ENCODE measurements at regions not wholly inside any gene's neighbourhood (a gene's known extent, or its start where the extent isn't known, plus 50 kb on each side); places are given as distances from the start of the nearest gene placed in this dataset.

DNA sequence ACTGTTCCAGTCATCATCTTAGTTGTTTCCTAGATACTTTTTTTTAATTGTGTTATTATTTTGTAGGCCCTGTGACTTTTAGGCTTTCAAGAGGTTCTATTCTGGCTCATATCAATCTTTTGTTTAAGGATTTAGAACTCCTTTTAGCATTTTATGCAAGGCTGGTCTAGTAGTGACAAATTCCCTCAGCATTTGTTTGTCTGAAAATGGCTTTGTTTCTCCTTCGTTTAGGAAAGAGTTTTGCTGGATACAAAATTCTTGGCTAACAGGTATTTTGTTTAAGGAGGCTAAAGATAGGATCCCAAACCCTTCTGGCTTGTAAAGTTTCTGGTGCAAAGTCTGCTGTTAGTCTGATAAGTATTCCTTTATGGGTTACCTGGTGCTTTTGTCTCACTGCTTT lies 116.6 kb upstream of the SLC66A3 start:
- no peak for DNase-seq (ENCODE audit: low read depth in 4 of 4, low spot score in 2 of 4)

DNA sequence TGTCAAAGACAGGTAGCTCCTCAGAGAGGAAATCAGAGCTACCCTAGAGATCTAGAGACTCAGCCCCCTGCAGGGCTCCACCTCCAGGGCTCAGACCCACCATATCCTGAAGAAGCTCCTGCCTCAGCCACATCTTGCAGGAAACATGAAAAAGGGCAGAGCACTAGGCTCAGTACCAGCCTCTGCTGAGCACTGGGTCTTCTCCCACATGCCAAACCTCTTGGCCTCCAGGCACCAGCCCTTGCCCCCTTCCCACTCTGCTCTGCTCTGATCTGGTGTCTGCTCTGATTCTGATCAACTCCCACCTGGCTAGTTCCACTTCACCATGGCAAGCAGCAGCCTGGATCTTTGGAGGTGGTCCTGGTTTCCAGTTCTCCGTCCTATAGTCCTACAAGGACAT lies 114.3 kb upstream of the SLC66A3 start:
- DNase-seq (ENCODE audit: low read depth in 4 of 4, low spot score in 2 of 4) = no peak

DNA sequence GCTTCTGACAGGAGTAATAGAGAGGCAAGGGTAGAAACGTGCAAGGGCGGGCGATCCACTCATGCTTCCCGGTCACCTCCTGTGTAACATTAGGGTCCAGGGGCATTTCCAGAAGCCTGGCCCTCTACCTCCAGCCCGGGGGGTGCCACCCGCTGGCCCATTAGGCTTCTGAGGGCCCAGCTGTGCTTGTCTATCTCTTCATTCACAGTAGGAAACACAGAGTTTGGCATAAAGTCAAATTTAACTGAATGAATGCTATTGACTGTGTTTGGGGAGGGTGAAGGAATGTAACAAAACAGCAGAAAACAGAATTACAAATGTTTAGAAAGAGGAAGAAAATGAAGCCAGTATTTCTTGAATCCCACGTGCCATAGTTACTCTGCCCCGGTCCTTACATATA lies 112.4 kb upstream of the SLC66A3 start:
- no peak for DNase-seq (ENCODE audit: low read depth in 4 of 4, low spot score in 2 of 4)

DNA sequence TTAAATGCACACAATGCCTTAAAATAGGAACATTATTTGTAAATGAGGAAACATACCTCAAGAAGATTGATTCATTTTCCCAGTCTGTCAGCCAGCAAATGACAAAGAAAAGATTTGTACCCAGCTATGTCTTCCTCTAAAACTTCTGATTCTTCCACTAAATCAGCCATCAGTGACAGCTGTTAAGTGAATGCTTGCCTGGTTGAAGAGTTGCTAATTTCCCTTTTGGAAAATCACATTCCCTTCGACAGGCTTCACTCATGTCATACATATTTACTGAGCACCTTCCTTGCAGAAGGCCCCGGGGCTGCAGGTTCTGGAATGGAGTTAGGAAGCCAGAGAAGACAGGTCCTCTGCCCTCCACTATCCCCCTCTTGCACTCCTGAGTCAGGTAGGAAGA lies 112.0 kb upstream of the SLC66A3 start:
- DNase-seq (ENCODE audit: low read depth in 4 of 4, low spot score in 2 of 4) = no peak

DNA sequence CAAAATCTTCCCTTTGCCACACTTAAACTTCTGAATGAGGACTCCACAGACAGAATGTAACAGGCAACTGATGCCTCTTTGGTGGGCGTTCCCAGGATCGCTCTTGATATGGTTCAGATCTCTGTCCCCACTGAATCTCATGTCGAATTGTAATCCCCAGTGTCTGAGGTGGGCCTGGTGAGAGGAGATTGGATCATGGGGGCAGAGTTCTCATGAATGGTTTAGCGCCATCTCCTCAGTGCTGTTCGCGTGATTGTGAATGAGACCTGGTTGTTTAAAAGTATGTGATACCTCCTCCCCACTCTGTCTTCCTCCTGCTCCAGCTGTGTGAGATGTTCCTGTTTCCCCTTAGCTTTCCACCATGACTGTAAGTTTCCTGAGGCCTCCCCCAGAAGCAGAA lies 111.1 kb upstream of the SLC66A3 start:
- DNase-seq (ENCODE audit: low read depth in 4 of 4, low spot score in 2 of 4) = no peak

DNA sequence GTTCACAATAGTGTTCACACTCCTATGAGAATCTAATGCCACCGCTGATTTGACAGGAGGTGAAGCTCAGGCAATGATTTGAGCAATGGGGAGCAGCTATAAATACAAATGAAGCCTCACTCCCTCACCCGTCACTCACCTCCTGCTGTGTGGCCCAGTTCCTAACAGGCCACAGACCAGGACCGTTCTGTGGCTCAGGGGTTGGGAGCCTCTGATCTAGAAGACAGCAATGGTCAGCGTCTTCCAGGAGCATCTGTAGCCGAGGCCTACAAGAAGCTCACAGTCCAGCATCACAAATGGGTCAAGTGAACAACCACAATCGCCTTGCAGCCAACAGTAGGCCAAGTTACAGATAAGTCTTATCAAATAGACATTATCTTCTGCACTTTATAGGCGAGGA lies 110.0 kb upstream of the SLC66A3 start:
- no peak for DNase-seq (ENCODE audit: low read depth in 4 of 4, low spot score in 2 of 4)

DNA sequence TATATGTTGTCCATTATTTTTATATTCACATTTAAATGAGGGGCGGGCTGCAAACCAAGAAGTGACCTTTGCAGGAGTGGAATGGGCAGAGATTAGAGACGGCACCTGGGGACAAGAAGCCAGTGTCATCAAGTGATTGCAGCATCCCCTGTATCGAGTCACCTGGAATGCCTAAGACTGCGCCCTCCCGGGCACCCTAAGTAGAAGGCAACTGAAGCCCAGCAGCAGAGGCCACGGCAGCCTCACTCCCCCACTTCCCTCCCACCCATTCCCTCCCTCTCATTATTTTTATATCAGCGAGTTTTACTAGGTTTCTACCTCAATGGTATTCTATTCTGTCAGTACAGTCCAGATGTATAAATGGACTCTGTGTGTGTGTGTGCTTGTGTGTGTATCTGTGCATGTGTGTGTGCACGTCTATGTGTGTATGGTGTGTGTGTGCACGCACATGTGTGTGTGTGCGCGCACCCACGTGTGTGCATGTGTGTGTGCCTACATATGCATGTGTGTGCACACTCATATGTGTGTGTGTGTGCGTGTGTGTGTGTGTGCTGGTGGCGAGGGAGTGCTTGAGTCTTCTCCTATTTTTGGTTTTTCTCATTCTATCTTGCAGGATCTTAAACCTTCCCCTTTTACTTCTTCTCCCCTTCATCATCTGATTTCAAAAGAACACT lies 106.8 kb upstream of the SLC66A3 start:
- no peak for DNase-seq (ENCODE audit: low read depth in 4 of 4, low spot score in 2 of 4)

DNA sequence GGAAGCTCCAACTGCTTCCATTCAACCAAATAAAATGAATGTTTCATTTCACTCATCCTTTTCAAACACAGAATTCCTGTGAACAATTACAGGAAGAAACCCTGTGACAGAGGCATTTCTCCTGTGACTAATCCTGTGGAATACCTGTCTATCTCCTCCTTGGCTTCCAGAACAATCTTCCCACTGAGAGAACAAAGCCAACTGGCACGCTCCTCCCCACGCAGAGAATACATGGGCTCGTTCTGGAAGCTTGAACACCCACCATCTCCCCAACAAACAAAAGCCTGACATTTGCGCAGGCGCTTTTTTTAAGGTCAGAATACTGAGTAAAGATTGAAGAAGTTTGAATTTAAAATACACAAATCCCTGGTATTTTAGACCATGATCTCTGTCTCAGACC lies 104.7 kb upstream of the SLC66A3 start:
- DNase-seq (ENCODE audit: low read depth in 4 of 4, low spot score in 2 of 4) = no peak

DNA sequence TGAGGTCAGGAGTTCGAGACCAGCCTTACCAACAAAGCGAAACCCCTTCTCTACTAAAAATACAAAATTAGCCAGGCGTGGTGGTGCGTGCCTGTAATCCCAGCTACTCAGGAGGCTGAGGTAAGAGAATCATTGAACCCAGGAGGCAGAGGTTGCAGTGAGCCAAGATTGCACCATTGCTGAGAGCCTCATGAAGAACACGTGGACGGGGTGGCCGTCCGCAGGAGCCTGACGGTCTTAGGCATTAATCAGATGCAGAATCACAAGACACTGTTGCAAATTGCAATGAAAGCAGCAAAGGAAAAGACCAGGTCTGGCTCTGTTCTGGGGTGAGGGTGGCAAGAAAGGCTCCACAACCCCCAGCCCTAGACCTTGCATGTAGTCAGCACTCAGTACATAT lies 104.0 kb upstream of the SLC66A3 start:
- DNase-seq (ENCODE audit: low read depth in 4 of 4, low spot score in 2 of 4) = no peak

DNA sequence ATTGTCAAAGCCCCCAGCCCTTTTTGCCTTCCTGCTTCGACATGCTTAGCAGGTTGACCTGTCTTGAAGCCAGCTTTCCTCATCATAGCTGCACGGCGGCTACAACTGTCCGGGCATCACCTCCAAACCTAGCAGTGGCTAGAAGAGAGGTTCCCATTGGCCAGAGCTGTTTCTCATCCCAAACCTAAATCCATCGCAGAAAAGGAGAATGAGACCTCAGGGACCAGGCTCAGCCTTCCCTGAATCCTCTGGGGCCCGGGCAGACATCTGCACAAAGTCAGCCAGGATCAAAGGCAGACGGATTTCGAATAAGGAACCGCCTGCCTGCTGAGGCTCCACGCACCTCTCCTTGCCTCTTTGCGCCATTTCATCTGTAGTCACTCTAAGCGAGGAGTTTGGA lies 101.7 kb upstream of the SLC66A3 start:
- no peak for DNase-seq (ENCODE audit: low read depth in 4 of 4, low spot score in 2 of 4)

DNA sequence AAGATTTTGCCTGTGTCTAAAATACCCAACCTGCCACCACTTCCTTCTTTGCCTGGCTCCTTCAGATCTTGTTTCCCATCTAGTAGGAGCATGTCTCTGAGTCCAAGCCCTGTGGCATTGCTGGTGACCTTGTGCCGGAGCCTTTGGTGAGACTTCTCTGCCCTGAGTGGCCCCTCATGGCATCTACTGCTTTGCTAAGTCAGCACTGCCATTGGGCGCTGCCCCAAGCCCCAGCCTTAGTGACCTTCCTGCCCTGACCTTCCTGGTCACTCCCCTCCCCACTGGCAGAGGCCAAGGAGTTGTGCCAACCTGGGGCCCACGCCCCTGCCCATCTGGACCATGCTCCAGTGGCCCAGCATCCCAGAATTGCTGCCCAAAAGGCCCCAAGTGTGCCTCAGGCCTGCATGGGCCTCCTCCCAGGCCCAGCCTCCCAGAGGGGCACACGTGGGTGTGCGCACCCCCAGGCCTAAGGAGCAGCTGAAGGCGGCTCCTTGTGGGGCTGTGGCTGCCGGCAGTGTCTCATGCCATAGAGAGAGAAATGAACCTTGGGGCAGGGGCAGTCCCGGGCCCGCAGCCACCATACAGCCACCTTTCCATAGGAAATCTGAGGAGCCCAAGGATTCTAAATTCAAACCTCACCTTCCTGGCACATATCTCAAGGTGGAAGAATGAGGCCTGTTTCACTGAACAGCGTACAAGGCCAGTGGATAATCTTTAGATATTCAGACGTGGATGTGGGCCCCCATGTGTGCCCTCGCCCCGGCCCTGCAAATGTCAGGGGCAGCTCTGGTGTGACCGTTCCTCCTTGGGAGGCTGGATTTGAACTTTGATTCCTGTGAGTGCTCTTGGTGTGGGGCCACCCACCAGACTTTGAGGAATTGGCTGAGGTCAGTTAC lies 100.2 kb upstream of the SLC66A3 start:
- no peak for DNase-seq (ENCODE audit: low read depth in 4 of 4, low spot score in 2 of 4)

DNA sequence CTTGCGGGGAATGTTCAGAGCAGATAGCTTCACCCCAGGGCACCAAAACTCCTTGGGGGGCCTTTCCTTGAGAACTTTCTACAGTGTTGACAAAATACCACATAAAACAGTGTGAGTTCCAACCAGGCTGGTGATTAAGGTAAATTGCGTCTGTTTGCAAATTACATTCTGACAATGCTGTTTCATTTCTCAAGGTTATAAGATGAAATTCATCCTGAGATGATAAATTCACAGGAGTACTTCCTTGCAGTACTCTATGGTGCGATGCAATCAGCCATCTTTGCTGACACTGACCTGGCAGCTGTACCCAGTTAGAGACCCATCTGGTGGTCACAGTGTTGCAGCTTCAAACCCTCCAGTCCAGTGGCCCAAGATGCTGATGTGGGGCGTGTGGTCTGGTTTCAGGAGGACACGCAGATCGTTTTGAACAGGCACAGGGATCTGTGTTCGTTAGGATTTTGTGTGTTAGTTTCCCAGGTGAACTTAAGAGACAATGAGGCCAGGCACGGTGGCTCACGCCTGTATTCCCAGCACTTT lies 99.5 kb upstream of the SLC66A3 start:
- no peak for DNase-seq (ENCODE audit: low read depth in 4 of 4, low spot score in 2 of 4)

DNA sequence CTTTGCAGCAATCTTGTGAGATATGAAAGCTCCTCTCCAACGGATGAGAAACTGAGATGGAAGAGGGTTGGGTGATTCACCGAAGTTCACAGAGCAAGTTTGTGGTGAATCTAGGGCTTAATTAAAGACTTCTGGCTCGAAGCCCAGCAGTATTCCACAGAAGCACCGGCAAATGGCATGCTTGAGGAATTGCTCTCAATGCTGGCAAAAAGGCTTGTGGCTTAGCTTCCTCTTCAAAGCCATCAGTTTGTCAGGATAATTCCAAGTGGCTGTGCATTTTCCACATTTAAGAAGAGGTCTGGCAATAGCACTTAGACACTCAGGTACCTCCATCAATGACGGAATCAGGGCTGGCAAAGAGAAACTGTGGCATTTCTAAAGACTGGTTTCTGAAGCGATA lies 98.7 kb upstream of the SLC66A3 start:
- no peak for DNase-seq (ENCODE audit: low read depth in 4 of 4, low spot score in 2 of 4)

DNA sequence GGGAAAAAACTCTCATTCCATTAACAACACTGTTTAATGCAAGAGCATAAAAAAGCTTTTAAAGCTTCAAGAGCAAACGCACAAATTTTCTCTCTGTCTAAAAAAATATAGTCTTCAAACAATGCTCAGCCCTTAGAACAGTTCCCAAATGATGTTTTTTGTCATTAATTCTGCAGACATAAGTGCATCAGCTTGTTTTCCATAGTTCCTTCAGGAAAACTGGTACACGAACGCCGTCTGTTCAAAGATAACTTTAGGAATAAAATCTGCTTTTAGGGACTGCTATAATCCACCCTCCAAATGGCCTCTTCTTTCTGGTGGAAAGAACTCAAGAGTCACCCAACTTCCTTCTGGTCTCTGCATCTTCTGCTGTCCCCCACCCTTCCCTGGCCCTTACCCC lies 98.2 kb upstream of the SLC66A3 start:
- no peak for DNase-seq (ENCODE audit: low read depth in 4 of 4, low spot score in 2 of 4)

DNA sequence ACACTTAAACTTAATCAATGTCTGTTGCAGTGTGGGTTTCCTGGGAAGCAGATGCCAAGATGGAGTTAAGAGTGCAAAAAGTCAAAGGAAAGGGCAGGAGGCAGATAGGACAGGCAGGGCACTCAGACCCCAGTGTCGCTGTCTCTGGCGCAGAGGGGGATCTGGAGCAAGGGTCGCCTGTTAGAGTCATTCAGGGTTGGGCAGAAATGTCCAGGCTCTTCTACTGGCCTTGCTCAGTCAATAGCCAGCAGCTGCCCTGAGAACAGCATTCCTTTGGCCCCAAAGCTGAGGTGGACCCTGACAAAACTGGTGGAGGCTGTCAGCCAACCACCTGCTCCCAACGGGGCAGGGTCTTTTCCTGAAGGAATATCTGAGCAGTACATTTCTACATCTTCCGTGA lies 97.1 kb upstream of the SLC66A3 start:
- DNase-seq (ENCODE audit: low read depth in 4 of 4, low spot score in 2 of 4) = no peak

DNA sequence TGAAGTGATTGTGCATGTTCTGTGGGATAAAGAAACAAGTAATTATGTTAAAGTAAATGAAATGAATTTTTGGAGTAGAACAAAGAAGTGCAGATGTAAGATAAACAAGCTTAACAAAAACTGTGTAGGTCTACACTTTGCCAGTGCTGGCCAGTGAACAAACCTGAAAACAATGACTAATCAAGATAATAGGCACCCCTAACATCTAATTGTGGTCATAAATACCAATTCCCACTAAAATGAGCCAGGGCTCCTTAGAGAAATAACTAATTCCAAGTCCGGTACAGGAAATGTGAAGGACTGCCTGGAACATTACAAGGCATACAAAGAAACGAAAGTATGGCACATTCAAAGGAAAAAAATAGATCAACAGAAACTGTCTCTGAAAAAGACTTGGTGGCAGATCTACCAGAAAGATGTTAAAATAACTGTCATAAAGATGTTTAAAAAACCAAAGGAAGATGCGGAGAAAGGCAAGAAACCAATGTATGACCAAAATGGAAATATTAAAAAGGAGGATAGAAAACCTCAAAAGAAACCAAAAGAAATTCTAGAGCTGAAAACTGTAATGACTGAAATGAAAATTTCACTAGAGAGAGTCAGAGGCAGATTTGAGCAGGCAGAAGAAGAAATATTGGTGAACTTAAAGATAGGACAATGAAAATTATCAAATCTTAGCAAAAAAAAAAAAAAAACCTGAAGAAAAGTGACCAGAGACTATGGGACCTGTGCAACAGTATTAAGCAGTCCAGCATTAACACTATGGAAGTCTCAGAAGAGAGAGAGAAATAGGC lies 94.7 kb upstream of the SLC66A3 start:
- no peak for DNase-seq (ENCODE audit: low read depth in 4 of 4, low spot score in 2 of 4)

DNA sequence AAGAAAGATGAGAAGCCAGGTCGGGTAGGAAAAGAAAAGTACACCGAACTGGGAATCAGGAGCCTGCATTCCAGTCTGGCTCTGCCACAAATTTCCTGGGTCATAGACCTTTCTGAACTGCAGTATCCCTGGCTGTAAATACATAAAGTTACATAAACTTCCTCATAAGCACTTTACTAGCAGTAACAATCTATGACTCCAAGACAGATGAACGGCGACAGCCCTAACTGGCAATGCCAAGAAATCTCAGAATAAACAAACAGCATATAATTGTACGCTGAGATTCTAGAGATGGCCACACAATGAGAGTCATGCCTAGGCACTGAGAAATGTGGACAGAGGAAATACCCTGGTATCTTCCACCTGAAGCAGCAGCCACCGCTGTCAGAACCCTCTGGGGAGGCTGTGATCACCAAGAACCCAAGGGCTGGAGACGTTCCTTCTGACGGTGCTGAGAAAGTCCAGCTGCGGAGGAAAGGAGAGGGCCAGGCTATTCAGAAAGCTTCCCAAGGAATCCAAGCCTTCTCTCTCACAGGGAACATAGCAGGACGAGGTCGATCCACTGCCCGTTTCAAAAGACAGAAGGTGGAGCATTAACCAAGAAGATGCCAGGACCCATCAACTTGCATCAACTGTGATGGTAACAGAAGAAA lies 89.3 kb upstream of the SLC66A3 start:
- DNase-seq (ENCODE audit: low read depth in 4 of 4, low spot score in 2 of 4) = no peak

DNA sequence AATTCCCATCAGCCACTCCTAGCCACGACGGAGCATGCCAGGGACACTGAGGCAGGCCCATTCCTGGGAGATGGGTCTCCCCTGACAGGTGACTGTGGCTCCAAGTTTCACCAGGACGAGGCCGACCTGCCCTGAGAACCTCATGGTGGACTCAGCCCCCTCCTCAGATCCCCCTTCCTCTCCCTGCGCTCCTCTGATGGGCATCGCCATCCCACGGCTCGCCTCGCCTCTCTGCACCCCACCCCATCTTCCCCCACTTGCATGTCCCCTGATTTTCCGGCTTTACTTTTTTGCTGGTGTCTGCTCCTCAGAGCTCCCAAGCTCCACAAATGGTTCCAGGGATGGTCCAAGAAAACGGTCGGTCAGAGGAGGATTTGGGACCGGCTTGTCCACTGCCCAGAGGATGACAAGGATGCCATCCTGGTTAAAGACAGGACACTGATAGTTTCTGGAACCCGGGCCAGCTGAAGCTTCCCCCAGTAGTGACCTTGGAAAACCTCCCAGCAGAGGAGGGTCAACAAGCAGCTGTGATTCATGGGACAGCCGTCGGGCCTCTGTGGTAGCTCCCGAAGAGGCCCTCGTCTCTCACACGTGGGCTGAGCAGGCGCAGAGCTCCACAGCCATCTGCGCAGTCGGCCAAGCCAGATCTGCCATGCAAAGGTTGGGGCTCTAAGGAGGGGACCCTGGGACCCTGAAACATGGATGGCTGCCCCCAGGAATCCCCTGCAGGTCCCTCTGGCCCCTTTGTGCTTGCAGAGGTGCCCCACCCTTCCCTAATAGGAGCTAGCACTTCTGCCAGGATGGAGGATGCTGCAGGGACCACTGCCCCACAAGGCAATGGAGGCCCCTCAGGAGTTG lies 87.8 kb upstream of the SLC66A3 start:
- DNase-seq (ENCODE audit: low read depth in 4 of 4, low spot score in 2 of 4) = no peak

DNA sequence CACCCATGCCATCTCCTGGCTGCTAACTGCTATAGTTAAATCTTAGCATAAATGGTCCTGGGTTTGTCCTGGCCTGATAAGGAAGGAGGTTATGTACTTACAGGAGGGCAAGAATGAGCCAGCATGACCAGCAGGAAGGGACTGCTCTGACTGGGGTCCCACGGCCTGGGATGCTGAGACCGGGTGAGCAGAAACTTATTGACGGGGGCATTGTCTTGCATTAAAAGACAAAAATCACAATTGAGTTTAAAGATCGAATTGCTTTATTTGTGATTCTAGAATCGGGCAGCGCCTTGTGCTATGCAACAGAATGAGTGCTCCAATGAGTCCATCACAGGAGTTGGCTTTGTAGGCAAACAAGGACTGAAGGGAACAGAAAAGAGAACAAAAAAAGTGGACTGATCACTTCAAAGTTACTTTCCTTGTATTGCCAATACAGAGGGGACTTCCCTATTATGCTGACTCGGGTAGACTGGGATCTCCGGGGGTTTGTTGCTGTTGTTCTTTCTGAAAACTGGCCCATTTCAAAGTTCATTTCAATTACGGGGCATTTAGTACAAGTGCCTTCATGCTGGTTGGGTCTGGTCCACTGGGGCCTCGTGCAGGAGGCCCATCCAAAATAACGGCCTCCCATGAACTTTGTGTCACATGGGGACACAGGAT lies 87.1 kb upstream of the SLC66A3 start:
- no peak for DNase-seq (ENCODE audit: low read depth in 4 of 4, low spot score in 2 of 4)
